ENCODE measurements at regions not wholly inside any gene's neighbourhood (a gene's known extent, or its start where the extent isn't known, plus 50 kb on each side); places are given as distances from the start of the nearest gene placed in this dataset.

DNA sequence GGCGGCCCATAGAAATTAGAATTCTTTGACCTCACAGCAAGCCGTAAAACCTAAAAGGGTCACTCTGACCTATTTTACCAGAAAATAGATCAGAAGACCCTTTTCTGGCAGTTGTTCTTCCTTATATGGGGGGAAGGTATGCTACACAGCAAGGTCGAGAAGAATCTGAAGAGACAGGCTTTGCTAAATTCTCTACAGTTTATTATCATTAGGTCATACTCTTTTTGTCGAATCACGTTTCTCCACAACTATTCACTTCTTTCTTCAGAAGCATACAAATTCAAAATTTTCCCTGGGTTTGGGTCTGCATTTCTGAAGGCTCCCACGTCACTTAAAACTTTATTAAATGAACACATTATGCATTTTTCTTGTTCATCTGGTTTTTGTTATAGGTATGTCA is 229.5 kb upstream of the GRM7 start:
- Histone ChIP-seq H3K9ac (ENCODE audit: low read depth, low read length) (no peak overlapping the region), H3K36me3 (ENCODE audit: insufficient read depth, low read length) (no peaks in the 10 kb centered on the region), H3K79me2 (ENCODE audit: insufficient read depth, low read length) (no peaks in the 10 kb centered on the region), H3K27me3 (ENCODE audit: insufficient read depth, low read length, poor library complexity) (no peaks in the 10 kb centered on the region), H3K27ac (ENCODE audit: low read length) (no peak overlapping the region), H3K4me2 (ENCODE audit: insufficient read depth, low read length) (no peak overlapping the region), H3K4me1 (ENCODE audit: insufficient read depth, low read length) (no peaks in the 10 kb centered on the region), H3K4me3 (ENCODE audit: low read depth in 1 of 2, low read length in 2 of 2) (no peak overlapping the region), H4K20me1 (ENCODE audit: insufficient read depth, low read length) (no peaks in the 10 kb centered on the region), H3K9me3 (ENCODE audit: insufficient read depth, low read length, severe bottlenecking) (no peaks in the 10 kb centered on the region), H2AFZ (ENCODE audit: low read depth, low read length) (no peak overlapping the region)
- ATAC-seq (ENCODE audit: insufficient read depth, low read depth) (no peak), DNase-seq (no peak)
- no peak for TF ChIP-seq CTCF (IDR thresholded peaks at IDR 0.05; ENCODE audit: borderline replicate concordance, extremely low read depth, low read length, poor library complexity, severe bottlenecking)
- TF ChIP-seq EZH2 (IDR thresholded peaks at IDR 0.05; ENCODE audit: borderline replicate concordance, low read depth, low read length, severe bottlenecking), result no peak

GRCh38 chr3:6640907-6641306 is 220.0 kb upstream of the GRM7 start:
- Histone ChIP-seq H3K27me3 (ENCODE audit: insufficient read depth, low read length, poor library complexity) (no peaks in the 10 kb centered on the region), H3K27ac (ENCODE audit: low read length) (no peak overlapping the region), H3K4me2 (ENCODE audit: insufficient read depth, low read length) (no peak overlapping the region), H2AFZ (ENCODE audit: low read depth, low read length) (no peak overlapping the region), H3K79me2 (ENCODE audit: insufficient read depth, low read length) (no peaks in the 10 kb centered on the region), H3K9ac (ENCODE audit: low read depth, low read length) (no peak overlapping the region), H3K9me3 (ENCODE audit: insufficient read depth, low read length, severe bottlenecking) (no peaks in the 10 kb centered on the region), H3K36me3 (ENCODE audit: insufficient read depth, low read length) (no peaks in the 10 kb centered on the region), H3K4me1 (ENCODE audit: insufficient read depth, low read length) (no peaks in the 10 kb centered on the region), H3K4me3 (ENCODE audit: low read depth in 1 of 2, low read length in 2 of 2) (no peak overlapping the region), H4K20me1 (ENCODE audit: insufficient read depth, low read length) (no peaks in the 10 kb centered on the region)
- TF ChIP-seq CTCF (IDR thresholded peaks at IDR 0.05; ENCODE audit: borderline replicate concordance, extremely low read depth, low read length, poor library complexity, severe bottlenecking) (no peak), EZH2 (IDR thresholded peaks at IDR 0.05; ENCODE audit: borderline replicate concordance, low read depth, low read length, severe bottlenecking) (no peak)
- DNase-seq, result no peak
- ATAC-seq (ENCODE audit: insufficient read depth, low read depth), result no peak

DNA sequence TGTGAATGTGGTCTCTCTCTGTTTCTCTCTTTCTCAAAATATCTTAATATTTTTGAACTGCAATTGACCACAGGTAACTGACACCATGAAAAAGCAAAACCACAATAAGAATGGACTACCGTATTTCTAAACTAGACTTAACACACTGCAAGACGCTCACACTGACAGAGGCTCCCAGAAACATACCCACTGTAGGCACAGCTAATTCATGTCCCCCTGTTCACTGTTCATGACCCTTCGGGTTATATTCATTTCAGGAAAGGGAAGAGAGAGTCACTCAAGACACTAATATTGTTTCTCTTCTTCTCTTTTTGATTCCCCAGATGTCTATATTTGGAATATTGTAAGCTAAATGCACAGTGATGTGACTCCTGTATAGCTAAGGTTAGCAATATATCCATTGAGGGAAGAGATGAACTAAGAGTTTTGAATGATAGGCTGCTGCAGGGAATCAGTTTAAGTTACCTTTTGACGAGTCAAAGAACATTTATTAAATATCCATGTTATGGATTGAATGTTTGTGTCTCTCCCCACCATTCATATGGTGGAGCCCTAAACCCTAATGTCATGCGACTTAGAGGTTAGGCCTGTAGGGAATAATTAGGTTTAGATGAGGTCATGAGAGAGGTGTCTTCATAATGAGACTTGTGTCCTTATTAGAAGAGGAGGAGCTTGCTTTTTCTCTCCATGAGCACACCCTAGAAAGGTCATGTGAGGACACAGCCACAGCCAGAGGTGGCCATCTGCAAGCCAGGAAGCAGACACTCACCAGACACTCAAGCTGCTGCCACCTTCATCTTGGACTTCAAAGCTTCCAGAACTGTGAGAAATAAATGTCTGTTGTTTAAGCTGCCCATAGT is 216.6 kb upstream of the GRM7 start:
- ATAC-seq (ENCODE audit: insufficient read depth, low read depth), result no peak
- H3K27ac ChIP-seq (ENCODE audit: low read length), result no peak overlapping the region
- no peak overlapping the region for H3K4me2 ChIP-seq (ENCODE audit: insufficient read depth, low read length)

More for the DNA sequence above, 216.6 kb upstream of the GRM7 start:
- TF ChIP-seq CTCF (IDR thresholded peaks at IDR 0.05; ENCODE audit: borderline replicate concordance, extremely low read depth, low read length, poor library complexity, severe bottlenecking) (no peak), EZH2 (IDR thresholded peaks at IDR 0.05; ENCODE audit: borderline replicate concordance, low read depth, low read length, severe bottlenecking) (no peak)
- H3K9me3 ChIP-seq (ENCODE audit: insufficient read depth, low read length, severe bottlenecking), result no peaks in the 10 kb centered on the region
- H3K9ac ChIP-seq (ENCODE audit: low read depth, low read length), result no peak overlapping the region
- no peaks in the 10 kb centered on the region for H3K79me2 ChIP-seq (ENCODE audit: insufficient read depth, low read length)
- no peaks in the 10 kb centered on the region for H3K27me3 ChIP-seq (ENCODE audit: insufficient read depth, low read length, poor library complexity)
- no peaks in the 10 kb centered on the region for H4K20me1 ChIP-seq (ENCODE audit: insufficient read depth, low read length)
- no peaks in the 10 kb centered on the region for H3K36me3 ChIP-seq (ENCODE audit: insufficient read depth, low read length)
- no peaks in the 10 kb centered on the region for H3K4me1 ChIP-seq (ENCODE audit: insufficient read depth, low read length)
- no peak overlapping the region for H3K4me3 ChIP-seq (ENCODE audit: low read depth in 1 of 2, low read length in 2 of 2)
- H2AFZ ChIP-seq (ENCODE audit: low read depth, low read length), result no peak overlapping the region
- DNase-seq, result no peak

All from DND-41 (cell line).